ENCODE measurements at regions not wholly inside any gene's neighbourhood (a gene's known extent, or its start where the extent isn't known, plus 50 kb on each side); places are given as distances from the start of the nearest gene placed in this dataset.

DNA sequence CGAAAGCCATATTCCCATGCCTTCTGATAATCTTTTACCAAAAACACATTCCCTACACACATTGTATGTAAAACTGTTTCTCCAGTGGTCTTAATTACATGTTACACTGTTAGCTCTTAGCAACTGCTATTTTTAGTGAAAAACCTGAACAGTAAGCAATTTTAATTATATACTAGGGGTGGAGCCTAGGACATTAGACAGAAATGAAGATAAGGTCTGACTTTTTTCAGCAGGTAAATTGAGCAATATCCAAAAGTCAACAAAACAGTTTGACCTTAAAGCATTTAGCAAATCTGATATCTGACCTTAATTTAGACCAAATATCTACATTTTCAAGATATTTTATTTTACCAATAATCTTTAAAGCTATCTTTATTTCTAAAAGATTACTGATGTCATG lies 60.2 kb downstream of the PDE6H start:
- DNase-seq = no peak

GRCh38 chr12:15033641-15034040 lies 60.8 kb downstream of the PDE6H start:
- DNase-seq = no peak

DNA sequence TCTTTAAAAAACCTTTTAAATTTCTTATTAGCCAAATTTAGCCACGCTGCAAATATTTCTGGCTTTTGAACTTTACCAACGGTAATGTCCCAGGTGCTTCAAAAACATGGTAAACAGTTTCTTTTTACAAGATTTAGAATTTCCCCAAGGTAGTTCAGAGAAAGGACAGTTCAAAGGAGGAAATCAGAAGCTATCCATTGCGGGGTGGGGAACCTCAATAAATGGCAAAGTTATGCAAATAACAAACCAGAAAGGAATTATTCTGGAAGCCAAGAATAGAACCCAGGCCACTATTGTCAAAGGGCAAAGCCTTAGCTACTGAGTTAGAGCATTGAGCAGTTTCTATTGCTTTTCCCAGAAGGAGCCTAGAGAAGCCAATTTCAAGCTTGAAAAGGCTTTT lies 62.3 kb downstream of the PDE6H start:
- DNase-seq = no peak

- no peak for DNase-seq
Measured at GRCh38 chr12:15037091-15037687, 64.3 kb downstream of the PDE6H start.

- no peak for DNase-seq
Measured at GRCh38 chr12:15038137-15038536, 65.3 kb downstream of the PDE6H start.

- peak; percentile 38 for DNase-seq
Measured at GRCh38 chr12:15044471-15044870, 71.6 kb downstream of the PDE6H start.

DNA sequence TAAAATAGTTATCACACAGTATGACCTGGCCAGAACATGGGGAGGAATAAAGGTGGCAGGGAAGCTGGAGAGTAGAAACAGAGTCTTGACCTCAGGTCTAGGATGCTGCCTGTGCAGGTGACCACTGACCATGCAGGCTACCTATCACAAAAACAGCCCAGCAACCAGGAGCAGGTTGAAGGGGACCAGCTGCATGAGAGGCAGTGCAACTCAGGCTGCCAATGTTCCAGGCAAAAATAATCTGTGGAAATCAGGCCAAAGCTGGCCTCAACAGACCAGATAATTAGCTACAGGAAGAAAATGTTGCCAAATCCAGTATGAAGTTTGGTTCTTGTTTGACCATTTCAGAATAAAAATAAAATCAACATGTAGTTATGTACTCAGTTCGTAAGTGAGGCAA lies 72.6 kb downstream of the PDE6H start:
- no peak for DNase-seq

DNA sequence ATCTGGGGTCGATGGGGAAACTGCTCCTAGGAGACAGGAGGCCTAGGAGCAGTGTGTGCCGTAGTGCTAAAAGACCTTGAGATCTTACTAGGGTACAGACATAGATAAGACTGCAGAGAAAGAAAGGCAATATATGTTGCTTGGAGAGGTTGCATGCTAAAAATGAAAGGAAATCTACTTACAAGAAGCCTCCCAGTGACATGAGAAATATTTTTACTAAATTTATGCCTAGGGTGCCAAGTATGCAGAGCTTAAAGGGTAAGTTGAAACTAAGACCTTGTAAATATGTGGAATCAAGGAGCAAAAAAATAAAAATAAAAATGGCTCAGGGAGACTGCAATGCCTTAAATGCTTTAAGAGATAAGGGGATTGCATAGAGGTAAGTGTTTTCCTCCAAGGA lies 74.8 kb downstream of the PDE6H start:
- no peak for DNase-seq

- DNase-seq = no peak
Measured at GRCh38 chr12:15049461-15050153, 76.8 kb downstream of the PDE6H start.

GRCh38 chr12:15050659-15051058 lies 77.8 kb downstream of the PDE6H start:
- peak; percentile 7 for DNase-seq

DNA sequence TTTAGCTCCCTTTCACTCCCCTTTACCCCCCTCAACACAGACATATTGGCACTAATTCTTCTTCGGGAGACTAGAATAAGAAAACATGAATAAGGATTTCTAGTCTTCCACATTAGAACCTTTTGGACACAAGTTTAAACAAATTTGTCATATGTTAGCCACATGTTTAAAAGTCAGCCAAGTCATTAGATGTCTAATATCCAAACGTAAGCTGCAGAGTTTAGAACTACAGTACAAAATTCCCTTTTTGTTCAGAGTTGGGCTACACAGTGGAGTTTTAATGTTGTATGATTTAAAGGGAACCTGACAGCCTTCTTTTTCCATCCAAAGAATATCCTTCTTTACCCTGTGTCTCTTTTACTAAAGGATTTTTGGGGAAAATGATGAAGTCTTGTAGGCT lies 79.8 kb downstream of the PDE6H start:
- no peak for DNase-seq

DNA sequence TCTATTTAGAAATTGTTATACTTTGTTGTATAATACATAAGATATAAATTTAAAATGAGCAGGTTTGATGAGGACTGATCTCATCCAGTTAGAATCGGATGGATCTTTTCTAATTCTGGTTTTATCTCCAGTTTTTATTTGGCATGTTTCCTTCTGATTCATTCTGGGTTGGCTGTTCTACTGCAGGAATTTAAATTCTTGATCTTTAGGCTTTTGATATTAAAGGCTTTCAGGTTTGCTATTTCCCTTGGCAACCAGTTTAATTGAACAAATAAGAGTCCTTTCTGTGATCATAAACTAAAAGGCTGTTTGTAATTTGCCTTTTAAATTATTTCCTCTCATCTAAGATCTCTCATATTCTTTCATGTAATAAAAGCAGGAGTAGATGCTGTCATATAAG lies 83.4 kb downstream of the PDE6H start:
- DNase-seq = no peak
